Activated T-cell treated with anti-CD3 and anti-CD28 coated beads for 24 hours (primary cell): ENCODE measurements at regions not wholly inside any gene's neighbourhood (a gene's known extent, or its start where the extent isn't known, plus 50 kb on each side); places are given as distances from the start of the nearest gene placed in this dataset.

Source experiments
- DNase-seq: peaks from one replicate; pipeline ENCODE4 v3.0.0-alpha.2; 2020; ENCODE audit warnings: low read depth

DNA sequence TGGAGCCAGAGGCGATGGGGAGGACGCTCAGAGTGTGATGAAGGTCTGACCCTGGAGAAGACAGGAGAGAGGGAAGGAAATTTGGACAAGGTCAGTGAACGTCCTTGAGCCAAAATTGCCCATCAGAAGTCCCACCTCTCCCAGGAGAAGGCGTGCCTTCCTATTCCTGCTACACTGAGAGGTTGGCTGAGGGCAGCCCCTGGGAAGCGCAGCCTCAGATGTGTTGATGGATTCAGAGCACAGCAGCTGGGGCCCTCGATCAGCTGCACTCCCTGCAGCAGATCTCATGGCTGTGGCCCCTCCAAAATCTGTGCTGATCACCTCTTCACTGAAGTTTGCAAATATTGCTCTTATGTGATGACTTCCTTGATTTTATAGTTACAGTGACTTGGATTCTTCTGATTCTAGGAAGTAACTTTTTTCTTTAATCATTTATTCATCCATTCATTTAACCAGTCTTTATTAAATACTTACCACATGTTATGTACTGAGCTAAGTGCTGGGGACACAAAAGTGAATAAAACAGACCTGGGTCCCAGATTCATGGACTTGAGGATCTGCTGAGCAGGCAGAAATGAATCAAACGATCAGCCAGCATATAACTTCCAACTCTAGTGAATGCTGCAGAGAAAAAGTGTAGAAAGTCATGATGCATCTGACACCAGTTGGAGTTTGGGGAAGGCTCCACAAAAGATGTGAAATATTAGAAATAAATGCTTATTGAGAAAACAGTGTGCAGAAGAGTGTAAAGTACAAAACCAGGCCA lies 69.6 kb upstream of the ARMC2 start:
- no peak for DNase-seq

DNA sequence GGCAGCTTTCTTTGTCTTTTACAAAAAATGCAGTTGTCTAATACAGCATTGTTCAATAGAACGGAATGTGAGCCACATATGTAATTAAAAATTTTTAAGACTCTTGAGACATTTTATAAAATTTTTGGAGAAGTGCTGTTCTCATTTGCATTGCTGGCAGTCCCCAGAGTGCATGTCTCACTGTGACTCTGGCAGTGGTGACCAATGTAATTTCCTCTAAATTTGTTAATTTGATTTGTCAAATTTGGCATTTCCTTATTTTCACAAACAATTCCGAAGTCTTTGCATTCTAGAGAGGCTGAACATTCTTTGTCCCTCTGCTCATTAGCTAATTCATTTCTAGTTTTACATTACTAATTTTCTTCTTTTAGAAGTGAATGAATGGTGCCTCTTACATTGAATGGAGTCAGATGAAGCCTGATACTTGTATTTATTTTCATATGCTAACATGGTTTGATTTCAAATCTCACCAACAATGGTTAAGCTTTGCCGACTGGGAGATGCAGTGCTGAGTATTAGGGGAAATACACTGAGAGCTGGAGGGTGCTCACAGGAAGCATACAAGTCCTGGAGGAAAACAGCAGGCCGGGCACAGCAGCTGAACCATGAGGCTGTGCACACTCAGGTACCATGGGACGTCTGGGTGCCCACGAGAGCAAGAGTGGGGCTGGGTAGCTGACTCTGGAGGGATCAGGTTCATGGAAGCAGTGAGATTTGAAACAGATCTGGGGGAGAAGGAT lies 68.5 kb upstream of the ARMC2 start:
- DNase-seq: no peak

DNA sequence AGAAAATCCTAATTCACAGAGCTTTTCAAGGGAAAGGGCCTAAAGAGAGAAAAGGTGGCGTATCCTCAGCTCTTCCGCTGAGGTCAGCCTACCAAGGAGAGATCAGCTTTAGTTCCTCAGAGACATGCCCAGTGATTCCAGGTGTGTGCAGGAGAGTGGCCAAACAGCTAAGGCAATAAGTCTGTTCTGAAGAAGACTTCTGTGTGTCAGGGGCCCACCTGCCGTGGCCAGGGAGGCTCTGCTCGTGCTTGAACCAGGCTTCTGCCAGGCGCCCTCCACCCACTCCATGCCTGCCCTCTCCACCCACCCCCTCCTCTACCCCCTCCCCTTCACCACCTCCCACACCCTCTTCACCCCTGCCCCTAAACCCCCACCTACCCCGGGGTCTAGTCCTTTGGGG lies 67.4 kb upstream of the ARMC2 start:
- DNase-seq: no peak

DNA sequence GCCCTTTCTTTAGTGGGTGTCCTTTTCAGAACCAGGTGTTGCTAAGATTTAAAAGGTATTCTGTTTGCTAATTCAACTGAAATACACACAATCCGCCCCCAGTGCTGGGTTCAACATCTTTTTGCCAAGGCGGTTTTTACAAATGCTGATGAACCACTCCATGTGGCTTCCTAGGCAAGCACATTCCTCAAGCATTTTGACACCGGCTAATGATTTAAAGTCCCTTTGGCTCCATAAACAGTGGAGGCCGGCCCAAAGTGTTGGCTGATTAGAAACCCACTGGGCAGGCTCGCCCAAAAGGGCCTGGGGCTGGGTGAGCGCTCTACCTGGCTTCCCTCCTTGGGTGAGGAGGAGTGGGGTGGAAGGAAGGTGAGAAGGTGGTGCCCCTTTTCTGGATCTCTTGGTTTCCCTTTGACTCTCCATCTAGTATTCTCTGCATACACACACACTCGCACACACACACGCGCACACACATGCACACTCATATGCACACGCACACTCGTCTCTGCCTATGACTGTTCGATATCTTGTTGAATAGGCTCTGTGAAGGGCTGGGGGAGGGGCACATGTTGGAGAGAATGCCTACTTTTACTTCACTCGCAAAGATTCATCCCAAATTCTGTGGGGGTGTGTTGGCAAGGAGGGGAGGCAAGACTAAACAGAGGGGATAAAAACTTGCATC lies 66.7 kb upstream of the ARMC2 start:
- DNase-seq: no peak

DNA sequence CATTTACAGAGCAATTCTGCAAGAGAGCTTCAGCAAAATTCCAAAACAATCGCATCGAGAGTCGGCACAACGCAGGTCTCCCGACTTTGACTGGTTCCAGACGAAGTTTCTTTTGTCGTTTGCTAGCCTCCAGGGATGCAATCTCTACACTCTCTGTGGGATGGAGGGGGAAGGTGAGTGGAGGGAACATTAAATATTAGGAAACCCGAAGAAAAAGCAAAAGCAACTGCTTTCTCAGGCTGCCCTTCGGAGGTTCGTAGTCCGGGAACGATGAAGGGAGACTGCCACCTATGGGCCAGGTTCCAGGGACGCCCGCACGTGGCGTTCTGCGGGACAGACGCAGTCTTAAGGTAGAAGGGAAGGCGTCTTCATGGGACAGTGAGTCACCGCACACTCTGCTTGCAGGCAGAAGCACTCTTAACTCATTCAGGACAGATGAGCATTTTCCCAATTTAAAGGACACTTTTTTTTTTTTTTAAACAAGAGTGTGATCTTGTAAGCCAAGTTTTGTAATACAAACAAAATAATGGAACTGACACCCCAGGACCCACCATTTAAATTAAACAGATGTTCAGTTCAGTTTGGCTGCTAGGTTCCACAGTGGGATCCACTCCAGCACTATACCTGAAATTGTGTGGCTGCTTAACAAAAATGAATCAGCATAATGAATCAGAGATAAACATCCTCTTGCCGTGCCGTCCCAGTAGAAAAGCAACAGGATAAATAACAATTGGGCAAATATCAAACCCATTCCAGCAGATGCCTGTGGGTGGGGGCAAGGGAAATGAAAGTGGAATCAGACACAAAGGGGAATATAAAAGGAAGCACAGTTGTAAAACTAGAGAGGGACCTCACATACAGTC lies 65.8 kb upstream of the ARMC2 start:
- peak; percentile 69 for DNase-seq

DNA sequence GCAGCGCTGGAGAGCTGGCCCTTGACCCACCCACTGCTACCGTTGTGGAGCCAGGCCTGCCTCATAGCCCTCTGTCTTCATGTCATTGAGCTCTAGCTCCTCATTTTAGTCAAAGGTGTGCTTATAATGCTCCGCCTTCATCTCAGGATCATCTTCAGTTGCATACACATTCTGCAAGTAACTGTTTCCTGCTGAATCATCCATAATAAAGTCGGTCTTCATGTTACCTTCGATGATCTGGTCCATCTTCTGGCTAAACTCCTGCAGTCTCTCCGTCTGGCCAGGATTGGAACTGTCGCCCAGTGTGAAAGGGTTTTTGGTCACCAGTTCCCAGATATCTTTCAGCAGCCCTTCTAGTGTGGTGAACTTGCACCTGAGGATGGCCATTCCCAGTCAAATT lies 62.6 kb upstream of the ARMC2 start:
- DNase-seq: no peak

DNA sequence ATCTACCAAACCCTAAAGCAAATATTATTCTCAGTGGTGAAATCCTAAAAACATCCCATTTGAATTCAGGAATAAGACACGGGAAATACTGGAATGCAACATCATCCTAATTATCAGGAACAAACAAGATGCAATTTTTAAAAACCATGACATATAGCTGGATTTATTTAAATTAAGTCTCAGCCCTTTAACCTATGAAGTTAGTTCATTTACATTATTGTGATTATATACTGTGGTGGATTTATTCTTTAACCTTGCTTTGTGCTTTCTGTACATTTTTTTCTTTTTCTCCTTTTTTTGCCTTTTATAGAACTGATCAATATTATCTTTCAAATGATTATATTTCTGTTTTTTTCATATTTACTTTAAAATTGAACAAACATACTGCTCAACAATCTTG lies 59.8 kb upstream of the ARMC2 start:
- no peak for DNase-seq

DNA sequence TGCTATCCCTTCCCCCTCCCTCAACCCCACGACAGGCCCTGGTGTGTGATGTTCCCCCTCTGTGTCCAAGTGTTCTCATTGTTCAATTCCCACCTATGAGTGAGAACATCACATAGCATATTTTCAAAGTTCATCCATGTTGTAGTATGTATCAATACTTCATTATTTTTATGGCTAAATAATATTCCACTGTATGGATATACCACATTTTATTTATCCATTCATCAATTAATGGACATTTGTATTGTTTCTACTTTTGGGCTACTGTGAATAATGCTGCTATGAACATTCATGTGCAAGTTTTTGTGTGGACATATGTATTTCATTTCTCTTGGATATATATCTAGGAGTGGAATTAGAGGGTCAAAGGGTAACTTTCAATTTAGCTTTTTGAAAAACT lies 58.7 kb upstream of the ARMC2 start:
- DNase-seq: no peak

DNA sequence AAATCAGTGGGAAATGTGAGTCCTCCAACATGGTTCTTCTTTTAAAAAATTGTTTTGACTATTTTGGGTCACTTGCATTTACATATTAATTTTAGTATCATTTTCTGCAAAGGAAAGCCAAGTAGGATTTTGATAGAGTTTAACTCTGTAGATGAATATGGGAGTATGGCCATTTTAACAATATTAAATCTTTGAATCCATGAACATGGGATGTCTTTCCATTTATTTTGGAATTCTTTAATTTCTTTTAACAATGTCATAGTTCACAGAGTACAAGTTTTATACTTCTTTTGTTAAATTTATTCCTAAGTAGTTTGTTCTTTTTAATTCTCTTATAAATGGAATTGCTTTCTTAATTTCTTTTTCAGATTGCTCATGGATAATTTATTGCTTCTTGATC lies 56.5 kb upstream of the ARMC2 start:
- no peak for DNase-seq

DNA sequence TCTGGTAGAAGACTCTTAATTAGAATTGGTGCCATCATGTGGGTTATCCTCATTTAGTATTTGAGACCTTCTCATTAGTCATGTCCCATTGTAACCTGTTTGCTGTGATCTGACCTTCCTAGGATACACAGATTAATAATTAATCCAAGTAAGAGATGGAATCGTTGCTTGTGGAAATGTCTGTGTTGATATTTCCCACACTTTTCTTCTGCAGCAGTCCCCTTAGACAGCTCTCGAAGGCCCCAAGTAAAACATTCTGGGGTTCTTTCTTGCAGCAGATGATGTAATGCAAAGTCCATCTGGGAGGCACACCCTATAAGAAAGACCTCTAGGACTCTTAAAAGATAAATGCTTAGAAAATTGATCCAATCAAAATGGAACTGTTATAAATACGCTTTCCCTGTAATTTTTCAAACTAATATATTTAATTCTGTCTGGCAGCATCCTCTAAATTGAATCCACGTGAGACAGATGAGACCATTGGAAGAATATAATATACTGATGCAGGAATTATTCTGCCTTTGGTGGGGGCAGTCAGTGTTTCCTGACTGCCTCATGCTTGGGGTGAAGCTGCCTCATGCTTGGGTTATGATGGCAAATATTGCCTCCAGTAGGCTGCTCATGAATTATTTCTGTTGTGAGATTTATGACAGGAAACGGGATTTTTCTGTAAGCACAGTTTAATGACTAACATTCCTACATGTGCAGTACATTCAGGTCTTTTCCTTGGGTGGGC lies 54.5 kb upstream of the ARMC2 start:
- DNase-seq: no peak

DNA sequence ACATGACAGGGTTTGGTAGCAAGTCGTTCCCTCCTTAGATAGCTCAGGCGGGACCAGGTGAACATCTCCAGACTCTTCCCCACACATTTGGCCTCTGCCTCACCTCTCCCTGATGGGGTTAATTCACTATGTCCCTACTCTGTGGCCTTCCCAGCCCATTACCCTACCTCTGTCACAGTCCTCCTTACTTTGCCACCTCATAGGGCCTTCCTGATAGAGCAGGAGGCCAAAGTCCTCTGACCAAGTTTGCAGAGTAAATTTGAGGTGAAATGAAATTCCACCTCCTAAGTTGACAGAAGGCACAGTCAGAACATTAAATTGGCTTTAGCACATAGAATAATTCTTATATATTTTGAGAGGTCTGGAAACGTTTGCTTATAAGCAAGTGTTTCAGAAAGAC lies 53.1 kb upstream of the ARMC2 start:
- DNase-seq: no peak

DNA sequence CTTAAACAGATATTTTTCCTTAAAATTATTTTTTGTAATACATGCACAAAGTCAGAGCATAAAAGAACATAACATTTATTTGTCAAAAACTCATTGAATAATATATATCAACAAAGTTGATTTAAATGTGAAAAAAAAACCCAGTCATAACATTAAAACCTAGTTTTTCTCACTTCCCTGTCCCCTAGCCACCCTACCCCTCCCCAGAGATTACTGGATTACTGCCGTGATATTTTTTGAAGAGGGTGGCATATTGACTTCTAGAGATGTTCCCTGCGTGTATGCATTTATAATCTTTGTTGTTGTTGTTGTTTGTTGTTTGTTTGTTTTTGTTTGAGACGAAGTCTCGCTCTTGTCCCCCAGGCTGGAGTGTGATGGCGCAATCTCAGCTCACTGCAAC lies 52.4 kb upstream of the ARMC2 start:
- DNase-seq: no peak

DNA sequence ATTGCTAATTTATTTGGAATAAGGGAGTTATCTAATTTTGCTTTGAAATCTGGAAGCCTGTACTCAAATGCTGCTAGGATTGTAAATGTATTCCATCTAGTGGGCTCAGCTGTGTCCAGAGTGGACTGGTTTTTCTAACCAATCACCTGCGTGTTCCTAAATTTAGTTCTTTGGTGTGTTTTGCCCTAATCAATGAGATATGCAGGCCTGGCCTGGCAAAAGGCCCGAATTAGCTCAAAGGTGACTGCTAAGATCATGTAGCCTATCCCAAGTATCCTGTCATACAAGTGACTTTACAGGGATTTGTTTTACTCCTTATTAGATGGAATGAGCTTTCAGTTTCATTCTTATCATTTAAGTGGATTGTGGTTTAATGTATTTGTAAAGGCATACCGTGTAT lies 51.3 kb upstream of the ARMC2 start:
- DNase-seq: no peak

DNA sequence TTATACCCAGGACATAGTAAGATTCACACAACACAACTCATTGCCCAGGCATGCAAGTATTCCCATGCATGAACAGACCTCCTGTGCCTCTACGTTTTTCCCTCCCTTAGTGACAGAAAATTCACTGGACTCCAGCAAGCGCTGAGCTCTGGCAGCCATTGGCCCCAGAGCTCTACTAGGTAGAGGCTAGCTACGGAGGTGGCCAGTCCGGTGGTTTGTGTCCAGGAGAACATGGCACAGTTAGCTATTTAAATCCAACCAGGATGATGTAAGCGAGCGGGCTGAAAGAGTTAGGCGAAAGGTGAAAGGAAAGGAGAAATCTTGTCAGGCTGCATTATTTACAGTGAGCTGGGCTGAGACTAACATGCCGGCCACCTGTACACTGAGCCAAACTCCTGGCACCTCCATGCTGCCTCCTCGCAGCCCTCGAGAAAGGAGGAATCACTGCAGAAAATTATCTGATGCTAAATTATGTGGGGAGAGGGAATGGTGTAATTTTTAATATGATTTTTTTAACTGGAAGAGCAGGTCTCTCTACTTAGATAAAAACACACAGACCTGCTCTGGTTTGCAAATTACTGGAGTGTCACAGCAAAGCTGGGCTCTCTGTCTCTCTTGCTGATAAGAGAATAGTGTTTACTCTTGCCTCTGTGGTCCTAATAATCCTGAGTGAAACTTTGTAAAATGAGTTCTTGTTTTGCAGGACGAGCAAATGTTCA lies 50.1 kb upstream of the ARMC2 start:
- DNase-seq: no peak
